Peyer's patch (tissue), 4 donors: ENCODE measurements at regions not wholly inside any gene's neighbourhood (a gene's known extent, or its start where the extent isn't known, plus 50 kb on each side); places are given as distances from the start of the nearest gene placed in this dataset.

Experiments
- DNase-seq, 3 donors: peaks; one replicate each; pipeline ENCODE4 v3.0.0-alpha.2; 2017 to 2019
- H3K27ac ChIP-seq, 4 donors: fragments of 200-600 bp; sonication (generic); one replicate each; pipeline ENCODE4 v1.5.1; 2016 to 2019
- H3K27me3 ChIP-seq, 2 donors: fragments of 200-600 bp; sonication (generic); one replicate each; pipeline ENCODE4 v1.5.1; 2019
- H3K36me3 ChIP-seq, 3 donors: fragments of 200-600 bp; sonication (generic); one replicate each; pipeline ENCODE4 v1.5.1; 2016 to 2019
- H3K4me1 ChIP-seq, 4 donors: fragments of 200-600 bp; sonication (generic); one replicate each; pipeline ENCODE4 v1.5.1; 2016 to 2019
- H3K4me3 ChIP-seq, 4 donors: fragments of 200-600 bp; sonication (generic); 1 replicate in 3 of 4; 2 replicates in 1 of 4; pipeline ENCODE4 v1.5.1; 2016 to 2019; ENCODE audit warnings: mild to moderate bottlenecking in 1 of 4
- H3K9me3 ChIP-seq, 4 donors: fragments of 200-600 bp; sonication (generic); one replicate each; pipeline ENCODE4 v1.5.1; 2016 to 2019; ENCODE audit warnings: mild to moderate bottlenecking in 1 of 4
- POLR2A ChIP-seq, 2 donors: fragments of 450-650 bp; IDR thresholded peaks; one replicate each; pipeline ENCODE4 v1.5.1; 2017; ENCODE audit warnings: antibody characterized with exemption in 2 of 2, mild to moderate bottlenecking in 2 of 2, moderate library complexity in 2 of 2
- TF ChIP-seq, protein P1 (sequence below), 6 experiments: fragments of 450-650 bp in 4 of 6; fragments of 200-600 bp in 2 of 6; sonication (generic) in 1 of 6; IDR thresholded peaks; one replicate each; pipeline ENCODE4 v1.5.1; 2017 to 2019; ENCODE audit warnings: antibody characterized with exemption in 6 of 6, mild to moderate bottlenecking in 3 of 6, moderate library complexity in 1 of 6

- Histone ChIP-seq H3K9me3 (no peaks in the 10 kb centered on the region), H3K27me3 (no peaks in the 10 kb centered on the region), H3K4me1 (no peaks in the 10 kb centered on the region), H3K36me3 (no peaks in the 10 kb centered on the region), H3K4me3 (no peak overlapping the region), H3K27ac (no peak overlapping the region)
- no peak for TF ChIP-seq POLR2A (IDR thresholded peaks at IDR 0.05)
- TF ChIP-seq, protein P1, sequence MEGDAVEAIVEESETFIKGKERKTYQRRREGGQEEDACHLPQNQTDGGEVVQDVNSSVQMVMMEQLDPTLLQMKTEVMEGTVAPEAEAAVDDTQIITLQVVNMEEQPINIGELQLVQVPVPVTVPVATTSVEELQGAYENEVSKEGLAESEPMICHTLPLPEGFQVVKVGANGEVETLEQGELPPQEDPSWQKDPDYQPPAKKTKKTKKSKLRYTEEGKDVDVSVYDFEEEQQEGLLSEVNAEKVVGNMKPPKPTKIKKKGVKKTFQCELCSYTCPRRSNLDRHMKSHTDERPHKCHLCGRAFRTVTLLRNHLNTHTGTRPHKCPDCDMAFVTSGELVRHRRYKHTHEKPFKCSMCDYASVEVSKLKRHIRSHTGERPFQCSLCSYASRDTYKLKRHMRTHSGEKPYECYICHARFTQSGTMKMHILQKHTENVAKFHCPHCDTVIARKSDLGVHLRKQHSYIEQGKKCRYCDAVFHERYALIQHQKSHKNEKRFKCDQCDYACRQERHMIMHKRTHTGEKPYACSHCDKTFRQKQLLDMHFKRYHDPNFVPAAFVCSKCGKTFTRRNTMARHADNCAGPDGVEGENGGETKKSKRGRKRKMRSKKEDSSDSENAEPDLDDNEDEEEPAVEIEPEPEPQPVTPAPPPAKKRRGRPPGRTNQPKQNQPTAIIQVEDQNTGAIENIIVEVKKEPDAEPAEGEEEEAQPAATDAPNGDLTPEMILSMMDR (IDR thresholded peaks at IDR 0.05) = no peak
- no peak for DNase-seq
These were observed 240.7 kb upstream of the ARHGEF26 start for GRCh38 chr3:153880493-153880892.

- TF ChIP-seq POLR2A (IDR thresholded peaks at IDR 0.05) = no peak
- TF ChIP-seq, protein P1 (IDR thresholded peaks at IDR 0.05) = no peak
- no peaks in the 10 kb centered on the region for H3K27me3 ChIP-seq
- H3K27ac ChIP-seq = no peak overlapping the region
- H3K9me3 ChIP-seq = no peaks in the 10 kb centered on the region
- H3K4me1 ChIP-seq = no peaks in the 10 kb centered on the region
- no peaks in the 10 kb centered on the region for H3K36me3 ChIP-seq
- DNase-seq = no peak
- H3K4me3 ChIP-seq = no peak overlapping the region
These were observed 240.0 kb upstream of the ARHGEF26 start for GRCh38 chr3:153881201-153881600.

GRCh38 chr3:153885359-153885758 lies 235.8 kb upstream of the ARHGEF26 start:
- TF ChIP-seq, protein P1 (IDR thresholded peaks at IDR 0.05) = no peak
- TF ChIP-seq POLR2A (IDR thresholded peaks at IDR 0.05) = no peak
- DNase-seq = no peak
- H3K4me3 ChIP-seq = no peak overlapping the region
- H3K4me1 ChIP-seq = no peaks in the 10 kb centered on the region
- H3K27me3 ChIP-seq = no peaks in the 10 kb centered on the region
- H3K27ac ChIP-seq = no peak overlapping the region
- H3K36me3 ChIP-seq = no peaks in the 10 kb centered on the region
- no peaks in the 10 kb centered on the region for H3K9me3 ChIP-seq

DNA sequence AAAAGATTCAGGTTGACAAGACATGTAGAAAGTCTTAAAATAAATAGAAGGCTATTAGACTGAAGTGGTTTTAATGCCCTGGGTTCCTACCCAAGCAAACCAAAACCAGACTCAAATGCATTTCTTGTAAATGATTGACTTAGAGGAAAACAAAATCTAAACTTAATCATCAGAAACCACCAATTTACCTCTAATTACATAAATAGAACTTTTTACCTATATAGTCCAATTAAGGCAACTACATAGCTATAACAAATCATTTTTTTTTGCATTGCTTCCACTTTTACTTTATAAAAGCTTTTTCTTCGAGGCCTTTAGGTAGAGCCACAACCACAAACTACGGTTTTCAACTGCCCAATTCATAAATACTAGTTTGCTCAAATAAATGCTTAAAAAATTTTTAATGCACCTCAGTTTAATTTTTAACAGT lies 231.3 kb upstream of the ARHGEF26 start:
- no peak for TF ChIP-seq POLR2A (IDR thresholded peaks at IDR 0.05)
- TF ChIP-seq, protein P1 (IDR thresholded peaks at IDR 0.05) = no peak
- no peak overlapping the region for H3K4me3 ChIP-seq
- no peak for DNase-seq
- H3K4me1 ChIP-seq = no peaks in the 10 kb centered on the region
- no peaks in the 10 kb centered on the region for H3K9me3 ChIP-seq
- H3K36me3 ChIP-seq = no peaks in the 10 kb centered on the region
- H3K27me3 ChIP-seq = no peaks in the 10 kb centered on the region
- no peak overlapping the region for H3K27ac ChIP-seq

DNA sequence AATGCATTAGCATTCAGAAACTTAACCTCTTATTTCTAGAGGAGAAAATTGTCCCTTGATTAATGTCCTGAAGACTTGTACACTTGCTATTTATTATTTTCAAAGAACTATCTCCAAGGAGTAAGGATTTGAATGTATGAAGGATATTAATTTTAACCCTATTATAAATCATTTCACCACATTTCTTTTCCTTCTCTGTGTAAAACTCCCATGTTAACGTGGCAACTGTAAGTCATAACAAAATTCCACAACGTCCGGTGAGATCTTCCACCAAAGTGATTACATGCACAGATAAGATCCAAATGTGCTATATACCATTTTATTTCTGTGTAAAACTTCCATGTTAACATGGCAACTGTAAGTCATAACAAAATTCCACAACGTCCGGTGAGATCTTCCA lies 229.1 kb upstream of the ARHGEF26 start:
- Histone ChIP-seq H3K27ac (no peak overlapping the region), H3K4me3 (no peak overlapping the region), H3K9me3 (no peaks in the 10 kb centered on the region), H3K4me1 (no peaks in the 10 kb centered on the region), H3K27me3 (no peaks in the 10 kb centered on the region), H3K36me3 (no peaks in the 10 kb centered on the region)
- no peak for DNase-seq
- TF ChIP-seq POLR2A (IDR thresholded peaks at IDR 0.05) = no peak
- TF ChIP-seq, protein P1 (IDR thresholded peaks at IDR 0.05) = no peak

GRCh38 chr3:153894857-153895256 lies 226.3 kb upstream of the ARHGEF26 start:
- no peak for DNase-seq
- no peaks in the 10 kb centered on the region for H3K27me3 ChIP-seq
- H3K36me3 ChIP-seq = no peaks in the 10 kb centered on the region
- no peak overlapping the region for H3K4me3 ChIP-seq
- TF ChIP-seq POLR2A (IDR thresholded peaks at IDR 0.05) = no peak
- TF ChIP-seq, protein P1 (IDR thresholded peaks at IDR 0.05) = no peak
- H3K4me1 ChIP-seq = no peaks in the 10 kb centered on the region
- no peaks in the 10 kb centered on the region for H3K9me3 ChIP-seq
- H3K27ac ChIP-seq = no peak overlapping the region
